ENCODE measurements at regions not wholly inside any gene's neighbourhood (a gene's known extent, or its start where the extent isn't known, plus 50 kb on each side); places are given as distances from the start of the nearest gene placed in this dataset.

- TF ChIP-seq, protein P1, sequence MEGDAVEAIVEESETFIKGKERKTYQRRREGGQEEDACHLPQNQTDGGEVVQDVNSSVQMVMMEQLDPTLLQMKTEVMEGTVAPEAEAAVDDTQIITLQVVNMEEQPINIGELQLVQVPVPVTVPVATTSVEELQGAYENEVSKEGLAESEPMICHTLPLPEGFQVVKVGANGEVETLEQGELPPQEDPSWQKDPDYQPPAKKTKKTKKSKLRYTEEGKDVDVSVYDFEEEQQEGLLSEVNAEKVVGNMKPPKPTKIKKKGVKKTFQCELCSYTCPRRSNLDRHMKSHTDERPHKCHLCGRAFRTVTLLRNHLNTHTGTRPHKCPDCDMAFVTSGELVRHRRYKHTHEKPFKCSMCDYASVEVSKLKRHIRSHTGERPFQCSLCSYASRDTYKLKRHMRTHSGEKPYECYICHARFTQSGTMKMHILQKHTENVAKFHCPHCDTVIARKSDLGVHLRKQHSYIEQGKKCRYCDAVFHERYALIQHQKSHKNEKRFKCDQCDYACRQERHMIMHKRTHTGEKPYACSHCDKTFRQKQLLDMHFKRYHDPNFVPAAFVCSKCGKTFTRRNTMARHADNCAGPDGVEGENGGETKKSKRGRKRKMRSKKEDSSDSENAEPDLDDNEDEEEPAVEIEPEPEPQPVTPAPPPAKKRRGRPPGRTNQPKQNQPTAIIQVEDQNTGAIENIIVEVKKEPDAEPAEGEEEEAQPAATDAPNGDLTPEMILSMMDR (conservative IDR thresholded peaks at IDR 0.05 in 1 of 2, IDR thresholded peaks at IDR 0.05 in 1 of 2; ENCODE audit: extremely low read depth in 1 of 2, insufficient read depth in 1 of 2, low read depth in 1 of 2, low read length in 2 of 2) = no peak
- no peak for TF ChIP-seq EZH2 (IDR thresholded peaks at IDR 0.05; ENCODE audit: borderline replicate concordance, low read length)
These were observed 222.9 kb downstream of the PTEN start for GRCh38 chr10:88086187-88086960.
